Fibroblast of the conjunctiva (primary cell): ENCODE measurements at regions not wholly inside any gene's neighbourhood (a gene's known extent, or its start where the extent isn't known, plus 50 kb on each side); places are given as distances from the start of the nearest gene placed in this dataset.
"Not testable (repeated sequence)": the region's sequence is repeated elsewhere in the genome, so short reads cannot be mapped to it uniquely, and the experiment has no call there.

ENCODE experiments used
- DNase-seq: peaks from one replicate; pipeline ENCODE4 v3.0.0-alpha.2; 2010; ENCODE audit warnings: low read depth

- no peak for DNase-seq
These were observed 1960.2 kb downstream of the SUCLG1 start for GRCh38 chr2:82498777-82499443.

- DNase-seq, result no peak
These were observed 1964.3 kb downstream of the SUCLG1 start for GRCh38 chr2:82494739-82495138.

DNA sequence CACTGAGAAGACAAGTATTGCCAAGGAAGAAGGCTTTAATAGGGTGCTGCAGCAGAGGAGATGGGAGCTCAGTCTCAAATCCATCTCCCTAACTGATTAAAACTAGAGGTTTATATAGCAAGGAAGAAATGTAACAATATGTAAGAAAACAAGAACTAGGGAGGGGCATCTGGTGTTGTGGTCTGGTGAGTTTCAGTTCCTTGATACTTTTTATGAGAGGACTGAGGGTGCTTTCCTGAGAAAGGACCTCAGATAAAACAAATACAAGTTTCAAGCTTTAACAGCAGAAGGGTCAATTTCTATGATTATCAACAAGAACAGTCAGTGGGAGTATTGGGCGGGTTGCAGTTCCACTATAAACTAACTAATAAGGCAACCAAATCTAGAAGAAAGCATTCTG lies 1967.5 kb downstream of the SUCLG1 start:
- DNase-seq, result no peak

DNA sequence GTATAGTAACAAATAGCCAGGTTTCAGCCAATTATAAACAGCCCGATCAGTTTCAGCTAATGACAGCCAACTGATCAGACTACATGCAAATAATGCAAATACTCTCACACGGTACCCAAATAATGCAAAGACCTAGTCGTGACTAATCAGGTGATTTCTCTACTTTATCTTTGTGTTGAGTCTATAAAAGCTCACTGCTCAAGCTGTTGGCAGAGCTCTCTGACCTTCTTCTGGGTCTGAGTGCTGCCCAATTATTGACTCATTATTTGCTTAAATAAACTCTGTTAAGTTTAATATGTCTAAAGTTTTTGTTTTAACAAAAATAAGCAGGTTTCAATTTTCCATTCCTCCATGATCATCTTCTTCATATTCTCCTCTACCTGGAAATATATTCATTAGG lies 1971.7 kb downstream of the SUCLG1 start:
- no peak for DNase-seq

GRCh38 chr2:82485701-82486100 lies 1973.4 kb downstream of the SUCLG1 start:
- no peak for DNase-seq

- DNase-seq, result no peak
These were observed 1977.9 kb downstream of the SUCLG1 start for GRCh38 chr2:82481207-82481606.

DNA sequence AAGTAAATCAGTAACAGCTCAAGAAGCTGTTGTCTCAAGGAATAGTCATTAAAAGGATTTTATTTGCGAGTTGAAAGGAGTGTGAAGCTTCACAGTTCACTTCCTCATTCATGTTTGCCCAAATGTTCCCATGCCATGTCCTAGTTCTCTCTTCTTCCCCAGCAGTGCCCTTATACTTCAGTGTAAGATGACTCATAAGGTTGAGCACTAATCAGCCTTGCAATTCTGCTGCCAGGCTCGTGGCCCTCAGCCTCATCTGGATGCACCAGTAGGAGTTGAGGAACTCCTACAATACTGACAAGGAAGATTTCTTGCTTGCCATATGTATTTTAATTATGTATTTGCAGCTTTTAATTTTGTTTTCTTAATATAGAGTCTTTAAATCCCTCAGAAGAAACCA lies 1980.4 kb downstream of the SUCLG1 start:
- no peak for DNase-seq

DNA sequence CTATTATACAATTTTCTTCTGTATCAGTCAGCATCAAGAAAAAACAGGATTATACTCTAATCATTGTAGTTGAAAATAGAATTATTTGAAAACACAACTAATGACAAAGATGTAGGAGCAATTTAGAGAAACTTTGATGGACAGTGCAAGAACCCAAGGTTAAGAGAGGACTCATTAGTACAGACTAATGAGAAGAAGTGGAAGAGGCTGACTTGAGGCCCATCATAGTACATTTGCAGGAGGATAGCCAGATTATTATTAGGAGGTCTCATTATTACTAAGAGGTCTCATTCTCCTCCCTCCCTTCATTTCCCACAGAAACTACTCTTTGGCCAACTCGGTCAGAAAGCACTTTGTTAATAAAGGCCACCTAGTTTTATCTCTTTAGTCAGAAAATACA lies 1983.0 kb downstream of the SUCLG1 start:
- DNase-seq, result no peak

DNA sequence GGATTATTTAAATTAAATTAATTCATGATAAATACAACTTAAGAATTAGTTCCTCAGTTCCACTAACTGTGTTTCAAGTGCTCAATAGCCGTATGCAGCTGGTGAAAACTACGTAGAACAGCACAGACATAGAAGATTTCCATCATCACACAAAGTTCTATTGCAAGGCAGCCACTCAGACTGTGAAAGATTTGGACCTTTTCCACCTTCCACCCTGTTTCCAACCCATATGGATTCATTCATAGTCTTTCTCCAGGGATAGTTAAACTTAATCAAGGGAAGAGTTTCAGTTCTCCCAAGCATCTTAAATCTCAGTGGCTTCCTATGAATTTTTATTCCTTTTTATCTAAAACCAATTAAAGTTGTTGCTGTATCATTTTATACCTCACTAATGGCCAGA lies 2030.8 kb downstream of the SUCLG1 start:
- DNase-seq, result no peak

DNA sequence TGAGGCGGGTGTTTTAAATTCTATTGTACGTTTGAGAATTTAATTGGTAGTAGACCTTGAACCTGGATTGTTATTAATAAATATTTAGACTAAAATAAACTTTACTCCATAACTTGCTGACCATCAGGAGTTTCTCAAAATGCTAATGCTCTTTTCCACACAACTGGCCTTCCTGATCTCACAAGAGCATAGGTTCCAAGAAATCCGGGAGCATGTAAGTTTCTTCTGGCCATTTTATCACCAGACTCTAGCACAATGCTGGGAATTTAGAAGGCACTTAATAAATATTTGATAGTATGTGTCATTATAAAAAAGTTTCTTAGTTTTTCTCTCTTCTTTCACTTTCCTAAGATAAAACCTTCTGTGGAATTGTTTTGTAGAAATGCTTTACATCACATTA lies 2047.1 kb downstream of the SUCLG1 start:
- DNase-seq, result no peak

DNA sequence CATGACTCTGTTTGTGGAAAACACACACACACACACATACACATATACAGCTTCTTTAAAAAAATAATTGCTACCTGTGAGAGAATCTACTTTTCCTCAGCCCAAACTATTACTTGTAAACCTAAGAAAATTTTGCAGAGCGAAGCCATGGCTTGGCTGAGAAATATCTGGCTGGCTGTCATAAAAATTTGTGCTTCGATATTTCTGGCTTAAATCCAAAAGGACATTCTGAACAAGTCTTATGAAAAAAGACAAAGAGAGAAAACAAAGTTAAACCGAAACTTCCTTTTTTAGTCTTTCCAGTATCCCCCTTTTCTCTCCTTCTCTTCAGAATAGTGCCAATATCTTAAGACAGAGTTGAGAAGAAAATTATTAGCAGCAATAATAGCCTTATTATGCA lies 2048.0 kb downstream of the SUCLG1 start:
- no peak for DNase-seq

DNA sequence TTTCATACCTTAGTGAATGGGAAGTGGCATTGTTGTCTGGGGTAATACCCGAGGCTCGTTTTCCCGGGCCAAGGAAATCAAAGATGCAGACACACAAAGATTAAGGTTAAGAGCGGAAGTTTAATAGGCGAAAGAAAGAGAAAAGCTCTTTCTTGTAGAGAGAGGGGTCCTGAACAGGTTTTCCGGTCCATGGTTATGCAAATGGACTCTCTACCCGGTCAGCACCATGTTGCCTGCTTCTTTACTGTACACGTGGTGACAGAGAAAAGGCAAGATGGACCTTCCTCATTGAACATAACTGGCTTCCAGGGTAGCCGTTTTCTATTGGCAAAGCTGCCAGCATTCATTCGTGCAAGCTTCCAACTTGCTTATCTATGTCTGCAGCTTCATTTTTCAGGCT lies 2063.5 kb downstream of the SUCLG1 start:
- DNase-seq, result no peak

- no peak for DNase-seq
These were observed 2067.7 kb downstream of the SUCLG1 start for GRCh38 chr2:82391386-82391785.

DNA sequence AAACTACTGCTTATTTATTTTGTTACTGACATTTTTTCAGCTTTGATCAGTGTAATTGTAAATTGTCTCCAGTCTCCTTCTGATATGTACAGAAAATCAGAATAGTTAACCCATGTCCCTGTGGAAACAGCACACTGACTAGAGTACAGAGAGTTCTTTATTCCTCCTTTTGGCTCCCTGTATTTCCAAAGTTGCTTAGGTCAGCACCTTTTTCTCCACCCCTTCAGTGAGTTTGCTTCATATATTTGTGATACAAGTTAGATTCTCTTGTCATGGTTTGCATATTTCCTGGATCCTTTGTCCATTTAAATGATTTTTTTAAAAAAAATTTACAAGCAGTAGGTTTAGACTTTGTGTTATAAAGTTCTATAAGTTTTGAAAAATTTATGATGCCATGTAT lies 2051.1 kb upstream of the LRRTM1 start:
- DNase-seq, result no peak

GRCh38 chr2:82345910-82346309 lies 2041.4 kb upstream of the LRRTM1 start:
- DNase-seq, result no peak

DNA sequence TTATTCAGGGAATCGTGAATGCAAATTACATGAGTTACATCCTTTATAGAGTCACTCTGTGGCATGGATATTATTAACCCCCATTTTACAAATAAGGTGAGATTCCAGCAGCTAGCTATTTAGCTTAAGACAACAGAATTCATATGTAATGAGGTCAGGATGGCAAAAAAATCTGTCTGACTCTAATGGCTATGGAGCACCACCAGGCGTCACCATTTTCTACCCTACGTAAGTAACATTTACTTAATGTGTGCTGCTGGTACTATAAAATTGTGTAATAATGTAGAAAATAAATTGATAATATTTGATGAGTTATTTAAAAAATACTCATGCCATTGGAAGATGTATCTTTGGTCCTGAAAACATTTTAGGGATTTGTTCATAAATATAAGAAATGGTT lies 2040.1 kb upstream of the LRRTM1 start:
- DNase-seq, result no peak

DNA sequence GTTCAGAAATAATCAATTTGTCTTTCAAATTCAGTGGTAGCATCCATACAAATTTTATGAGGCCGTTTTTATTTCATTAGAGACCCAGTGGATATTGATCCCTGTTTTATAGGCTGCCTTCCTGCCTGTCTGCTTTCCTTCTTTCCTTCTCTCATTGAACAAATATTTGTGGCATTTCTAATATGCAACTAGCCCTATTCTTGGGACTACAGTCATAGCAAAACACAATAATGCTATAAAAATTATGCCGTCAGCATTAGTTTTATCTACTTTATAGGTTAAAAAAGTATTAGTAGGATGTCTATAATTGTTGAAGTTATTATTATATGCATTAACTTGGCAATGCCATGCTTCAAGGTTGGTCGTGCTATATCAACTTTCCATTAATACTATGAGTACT lies 2037.8 kb upstream of the LRRTM1 start:
- DNase-seq, result no peak

DNA sequence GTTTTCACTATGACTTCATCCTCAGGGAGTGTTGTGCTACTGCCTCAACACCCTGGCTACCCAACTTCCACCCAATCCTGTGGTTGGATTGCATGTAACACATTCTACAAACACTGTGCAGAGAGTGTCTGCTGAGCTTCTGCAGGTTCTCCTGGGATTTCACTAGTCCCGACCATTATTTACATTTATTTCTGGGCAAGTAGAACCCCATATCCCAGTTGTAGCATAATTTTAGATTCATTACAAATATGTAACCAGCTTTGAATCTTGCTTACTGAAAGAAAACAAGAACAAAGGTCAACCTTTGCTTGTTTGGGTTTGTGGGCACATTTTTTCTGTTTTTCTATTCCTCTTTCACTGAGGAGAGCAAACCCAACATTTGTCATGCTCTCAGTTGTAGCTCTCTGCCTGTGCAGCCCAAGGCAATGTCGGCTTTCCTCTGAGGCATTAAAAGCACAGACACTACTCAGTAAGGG lies 2036.1 kb upstream of the LRRTM1 start:
- DNase-seq, result no peak

GRCh38 chr2:82339805-82340204 lies 2035.3 kb upstream of the LRRTM1 start:
- no peak for DNase-seq

DNA sequence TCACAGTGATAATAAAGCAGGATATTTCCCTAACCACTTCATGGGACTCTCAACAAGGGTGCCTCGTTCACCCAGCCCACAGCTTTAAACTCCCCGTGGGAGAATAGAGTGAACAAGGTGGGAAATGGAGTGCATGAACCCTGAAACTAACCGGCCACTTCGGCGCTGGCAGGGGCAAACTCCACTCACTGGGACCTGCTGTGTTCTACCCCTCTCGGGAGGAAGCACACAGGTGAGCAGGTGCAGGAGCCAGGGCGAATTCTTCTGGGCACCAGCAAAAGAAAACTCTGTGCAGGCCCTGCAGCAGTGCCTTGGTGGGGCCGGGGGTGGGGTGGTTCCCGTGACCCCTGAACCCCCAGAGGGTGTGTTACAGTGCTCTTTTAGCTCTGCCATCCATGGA lies 2029.1 kb upstream of the LRRTM1 start:
- DNase-seq, result no peak

DNA sequence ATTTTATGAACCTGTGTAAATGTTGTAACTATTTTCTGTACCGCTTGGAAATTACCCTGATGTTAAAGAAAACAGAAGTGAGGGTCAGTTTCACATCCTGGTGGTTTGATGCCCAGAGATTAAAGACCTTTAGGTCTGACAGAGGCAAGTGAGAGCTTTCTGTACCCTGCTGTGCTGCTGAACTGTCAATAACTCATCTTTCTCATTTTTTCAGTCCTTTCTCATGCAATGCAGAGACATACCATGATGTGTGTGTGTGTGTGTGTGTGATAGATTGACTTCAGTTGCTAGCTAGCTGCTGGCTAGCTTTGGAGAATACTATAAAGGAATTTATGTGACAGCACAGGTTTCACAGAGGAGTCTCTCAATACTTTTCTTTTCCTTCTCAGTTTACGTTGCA lies 2025.6 kb upstream of the LRRTM1 start:
- no peak for DNase-seq

DNA sequence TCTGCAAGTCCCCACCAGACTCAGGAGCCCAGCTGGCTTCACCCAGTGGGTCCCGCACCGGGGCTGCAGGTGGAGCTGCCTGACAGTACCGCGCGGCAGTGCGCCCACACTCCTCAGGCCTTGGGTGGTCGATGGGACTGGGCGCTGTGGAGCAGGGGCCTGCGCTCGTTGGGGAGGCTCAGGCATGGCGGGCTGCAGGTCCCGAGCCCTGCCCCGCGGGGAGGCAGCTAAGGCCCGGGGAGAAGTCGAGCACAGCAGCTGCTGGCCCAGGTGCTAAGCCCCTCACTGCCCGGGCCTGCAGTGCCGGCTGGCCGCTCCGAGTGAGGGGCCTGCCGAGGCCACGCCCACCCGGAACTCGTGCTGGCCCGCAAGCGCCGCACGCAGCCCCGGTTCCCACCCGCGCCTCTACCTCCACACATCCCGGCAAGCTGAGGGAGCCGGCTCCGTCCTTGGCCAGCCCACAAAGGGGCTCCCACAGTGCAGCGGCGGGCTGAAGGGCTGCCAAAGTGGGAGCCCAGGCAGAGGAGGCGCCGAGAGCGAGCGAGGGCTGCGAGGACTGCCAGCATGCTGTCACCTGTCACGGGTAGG lies 2021.7 kb upstream of the LRRTM1 start:
- DNase-seq, result not testable (repeated sequence)

- no peak for DNase-seq
These were observed 2015.7 kb upstream of the LRRTM1 start for GRCh38 chr2:82320296-82320695.

DNA sequence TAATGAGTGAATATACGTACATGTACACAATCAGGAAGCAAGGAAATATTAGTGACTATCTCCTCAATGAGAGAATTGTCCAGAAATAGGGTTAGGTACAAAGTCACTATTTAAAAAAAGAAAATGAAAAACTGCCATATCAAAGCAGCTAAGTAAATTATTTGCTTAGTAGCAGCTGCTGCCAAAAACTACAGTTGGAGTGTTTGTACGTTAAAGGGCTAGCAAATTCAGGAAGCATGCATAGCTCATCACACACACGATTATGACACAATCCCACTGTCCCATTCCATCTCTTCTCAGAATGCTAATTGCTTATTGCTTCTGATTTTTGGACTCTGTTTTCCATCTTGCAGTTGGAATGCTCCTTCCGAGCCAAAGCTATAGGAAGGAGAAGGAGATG lies 2012.5 kb upstream of the LRRTM1 start:
- no peak for DNase-seq
